ENCODE measurements at regions not wholly inside any gene's neighbourhood (a gene's known extent, or its start where the extent isn't known, plus 50 kb on each side); places are given as distances from the start of the nearest gene placed in this dataset.

DNA sequence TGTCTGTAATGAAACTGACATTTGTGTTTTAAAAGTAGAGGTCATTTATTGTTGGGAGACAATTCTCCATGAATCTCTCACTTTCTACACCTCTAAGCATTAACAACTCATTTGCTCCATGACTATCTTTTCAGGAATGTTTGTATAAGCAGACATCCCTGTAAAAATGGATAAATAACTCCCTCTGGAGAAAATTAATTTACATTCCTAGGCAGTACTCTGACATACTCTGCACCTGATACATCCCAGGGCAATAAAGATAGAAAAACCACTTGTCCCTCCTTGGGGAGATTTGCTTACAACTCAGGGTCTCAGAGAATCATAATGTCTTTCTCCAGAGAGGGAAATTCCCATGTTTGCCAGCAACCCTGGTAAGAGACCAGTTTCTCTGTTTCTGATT, 1037.7 kb upstream of the SLC39A10 start:
- no peaks in the 10 kb centered on the region for H3K79me2 ChIP-seq (ENCODE audit: insufficient read depth, low read length)
- no peak overlapping the region for H3K27ac Mint-ChIP-seq (ENCODE audit: unreplicated experiment)
- FAIRE-seq (no peak), DNase-seq (ENCODE audit: low read depth) (no peak)
- no peak overlapping the region for H2AFZ ChIP-seq (ENCODE audit: low read depth, low read length)
- H3K4me1 Mint-ChIP-seq (ENCODE audit: low read depth, unreplicated experiment) = peaks cover 4% of the 10 kb centered on the region
- H3K9me3 ChIP-seq (ENCODE audit: insufficient read depth, low read depth, low read length) = no peaks in the 10 kb centered on the region
- no peak overlapping the region for H3K4me3 ChIP-seq (ENCODE audit: insufficient read depth, low read depth, low read length)
- H3K4me3 Mint-ChIP-seq (ENCODE audit: unreplicated experiment) = no peak overlapping the region
- no peaks in the 10 kb centered on the region for H3K27me3 ChIP-seq (ENCODE audit: insufficient read depth, low read length)
- no peaks in the 10 kb centered on the region for H3K9me3 Mint-ChIP-seq (ENCODE audit: unreplicated experiment)
- no peaks in the 10 kb centered on the region for H4K20me1 ChIP-seq (ENCODE audit: insufficient read depth, low read length)
- H3K4me2 ChIP-seq (ENCODE audit: low read length) = no peak overlapping the region
- TF ChIP-seq CTCF (IDR thresholded peaks at IDR 0.05; ENCODE audit: insufficient read depth, low read depth, low read length) (no peak), EZH2 (IDR thresholded peaks at IDR 0.05; ENCODE audit: insufficient read depth, low read length) (no peak)
- no peaks in the 10 kb centered on the region for H3K36me3 ChIP-seq (ENCODE audit: insufficient read depth, low read length)
- no peaks in the 10 kb centered on the region for H3K27me3 Mint-ChIP-seq (ENCODE audit: low read depth, unreplicated experiment)
- no peak overlapping the region for H3K9ac ChIP-seq (ENCODE audit: low read length)
- H3K27ac ChIP-seq (ENCODE audit: low read depth, low read length) = no peak overlapping the region
- H3K4me1 ChIP-seq (ENCODE audit: insufficient read depth, low read length) = no peaks in the 10 kb centered on the region
- no peaks in the 10 kb centered on the region for H3K36me3 Mint-ChIP-seq (ENCODE audit: low read depth, unreplicated experiment)

DNA sequence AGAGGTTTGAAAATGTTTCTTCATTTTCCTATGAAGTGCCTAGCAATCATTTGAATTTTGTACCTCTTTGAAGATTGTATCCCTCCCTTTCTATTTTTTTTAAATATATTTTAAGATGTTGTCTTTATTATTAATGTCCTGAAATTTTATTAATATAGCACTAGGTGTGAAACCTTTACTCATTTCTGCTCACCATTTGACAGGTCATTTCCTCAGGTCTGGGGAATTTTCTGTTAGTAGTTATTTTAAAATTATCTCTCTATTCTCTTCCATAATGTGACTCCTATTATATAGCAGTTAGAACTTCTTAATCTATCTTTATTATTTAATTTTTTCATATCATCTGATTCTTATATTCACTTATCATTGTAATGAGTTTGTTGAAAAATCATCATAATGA, 1038.6 kb upstream of the SLC39A10 start:
- H3K4me3 ChIP-seq (ENCODE audit: insufficient read depth, low read depth, low read length) = no peak overlapping the region

DNA sequence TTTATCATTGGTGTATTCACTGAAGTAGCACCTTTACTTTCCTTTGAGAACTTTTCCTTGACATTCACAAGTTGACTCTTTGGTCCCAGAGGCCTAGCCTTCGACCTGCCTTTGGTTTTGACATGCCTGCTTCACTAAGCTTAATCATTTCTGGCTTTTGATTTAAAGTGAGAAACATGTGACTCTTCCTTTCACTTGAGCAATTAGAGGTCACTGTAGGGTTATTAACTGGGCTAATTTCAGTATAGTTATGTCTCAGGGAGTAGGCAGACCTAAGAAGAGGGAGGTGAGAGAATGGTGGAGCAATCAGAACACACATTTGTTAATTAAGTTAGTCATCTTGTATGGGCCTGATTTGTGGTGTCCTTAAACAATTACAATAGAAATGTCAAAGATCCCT, 1040.7 kb upstream of the SLC39A10 start:
- Histone ChIP-seq H3K9me3 (ENCODE audit: insufficient read depth, low read depth, low read length) (no peaks in the 10 kb centered on the region), H3K9ac (ENCODE audit: low read length) (no peak overlapping the region), H4K20me1 (ENCODE audit: insufficient read depth, low read length) (no peaks in the 10 kb centered on the region), H3K4me3 (ENCODE audit: insufficient read depth, low read depth, low read length) (no peak overlapping the region), H3K27me3 (ENCODE audit: insufficient read depth, low read length) (no peaks in the 10 kb centered on the region), H3K79me2 (ENCODE audit: insufficient read depth, low read length) (no peaks in the 10 kb centered on the region), H3K4me2 (ENCODE audit: low read length) (no peak overlapping the region), H3K36me3 (ENCODE audit: insufficient read depth, low read length) (no peaks in the 10 kb centered on the region), H2AFZ (ENCODE audit: low read depth, low read length) (no peak overlapping the region), H3K27ac (ENCODE audit: low read depth, low read length) (no peak overlapping the region), H3K4me1 (ENCODE audit: insufficient read depth, low read length) (no peaks in the 10 kb centered on the region)
- FAIRE-seq = no peak
- Mint-ChIP-seq H3K9me3 (ENCODE audit: unreplicated experiment) (no peaks in the 10 kb centered on the region), H3K36me3 (ENCODE audit: low read depth, unreplicated experiment) (no peaks in the 10 kb centered on the region), H3K27me3 (ENCODE audit: low read depth, unreplicated experiment) (no peaks in the 10 kb centered on the region), H3K27ac (ENCODE audit: unreplicated experiment) (no peak overlapping the region), H3K4me3 (ENCODE audit: unreplicated experiment) (no peak overlapping the region), H3K4me1 (ENCODE audit: low read depth, unreplicated experiment) (peaks cover 4% of the 10 kb centered on the region)
- DNase-seq (ENCODE audit: low read depth) = no peak
- TF ChIP-seq EZH2 (IDR thresholded peaks at IDR 0.05; ENCODE audit: insufficient read depth, low read length) = no peak
- no peak for TF ChIP-seq CTCF (IDR thresholded peaks at IDR 0.05; ENCODE audit: insufficient read depth, low read depth, low read length)

More for the DNA sequence above, 1038.6 kb upstream of the SLC39A10 start:
- Mint-ChIP-seq H3K4me1 (ENCODE audit: low read depth, unreplicated experiment) (peaks cover 4% of the 10 kb centered on the region), H3K27ac (ENCODE audit: unreplicated experiment) (no peak overlapping the region), H3K36me3 (ENCODE audit: low read depth, unreplicated experiment) (no peaks in the 10 kb centered on the region), H3K4me3 (ENCODE audit: unreplicated experiment) (no peak overlapping the region), H3K9me3 (ENCODE audit: unreplicated experiment) (no peaks in the 10 kb centered on the region), H3K27me3 (ENCODE audit: low read depth, unreplicated experiment) (no peaks in the 10 kb centered on the region)
- Histone ChIP-seq H3K36me3 (ENCODE audit: insufficient read depth, low read length) (no peaks in the 10 kb centered on the region), H3K9me3 (ENCODE audit: insufficient read depth, low read depth, low read length) (no peaks in the 10 kb centered on the region), H2AFZ (ENCODE audit: low read depth, low read length) (no peak overlapping the region), H3K4me1 (ENCODE audit: insufficient read depth, low read length) (no peaks in the 10 kb centered on the region), H3K79me2 (ENCODE audit: insufficient read depth, low read length) (no peaks in the 10 kb centered on the region), H3K9ac (ENCODE audit: low read length) (no peak overlapping the region), H4K20me1 (ENCODE audit: insufficient read depth, low read length) (no peaks in the 10 kb centered on the region), H3K27ac (ENCODE audit: low read depth, low read length) (no peak overlapping the region), H3K27me3 (ENCODE audit: insufficient read depth, low read length) (no peaks in the 10 kb centered on the region), H3K4me2 (ENCODE audit: low read length) (no peak overlapping the region)
- FAIRE-seq (no peak), DNase-seq (ENCODE audit: low read depth) (no peak)
- no peak for TF ChIP-seq EZH2 (IDR thresholded peaks at IDR 0.05; ENCODE audit: insufficient read depth, low read length)
